ENCODE measurements at regions not wholly inside any gene's neighbourhood (a gene's known extent, or its start where the extent isn't known, plus 50 kb on each side); places are given as distances from the start of the nearest gene placed in this dataset.
"Not testable (repeated sequence)": the region's sequence is repeated elsewhere in the genome, so short reads cannot be mapped to it uniquely, and the experiment has no call there.

DNA sequence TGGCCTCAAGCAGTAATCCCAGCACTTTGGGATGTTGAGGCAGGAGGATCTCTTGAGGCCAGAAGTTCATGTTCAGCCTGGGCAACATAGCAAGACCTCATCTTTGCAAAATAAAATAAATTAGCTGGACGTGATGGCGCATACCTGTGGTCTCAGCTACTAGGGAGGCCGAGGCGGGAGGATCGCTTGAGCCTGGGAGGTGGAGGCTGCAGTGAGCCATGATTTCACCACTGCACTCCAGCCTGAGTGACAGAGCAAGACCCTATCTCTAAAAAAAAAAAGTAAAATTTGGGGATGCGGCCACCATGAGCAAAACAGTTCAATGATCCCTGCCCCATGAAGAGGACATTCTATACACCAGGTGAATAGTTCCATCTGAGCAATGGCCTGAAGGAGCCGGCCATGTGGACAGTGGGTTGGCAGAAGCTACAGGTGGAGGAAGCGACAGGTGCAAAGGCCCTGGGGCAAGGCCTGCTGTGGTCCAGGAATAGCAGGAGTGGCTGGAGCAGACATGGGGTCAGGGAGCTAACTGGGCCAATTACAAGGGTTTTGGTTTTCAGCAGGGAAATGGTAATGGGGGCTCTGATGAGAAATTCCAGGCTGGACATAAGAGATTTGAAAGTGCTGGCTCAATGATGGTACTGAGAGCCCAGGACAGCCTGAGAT, 94.2 kb downstream of the CRLF3 start:
- peak; percentile 45 for TF ChIP-seq RBM25 (IDR thresholded peaks at IDR 0.05; ENCODE audit: low read depth, low read length, severe bottlenecking)
- TF ChIP-seq BCOR (IDR thresholded peaks at IDR 0.05) = peak; percentile 33; the same call in 1 of the 2 replicates
- Histone ChIP-seq H3K79me2 (ENCODE audit: control insufficient read depth, insufficient read depth, low read length) (peaks cover 79% of the 10 kb centered on the region), H3K9ac (ENCODE audit: insufficient read depth in 1 of 2, low read depth in 2 of 2, low read length in 2 of 2) (peak overlapping the region; percentile 74 to 86), H3K4me1 (replicated peaks in 1 of 2; ENCODE audit: control insufficient read depth in 2 of 2, insufficient read depth in 2 of 2, low read length in 2 of 2) (peaks cover 8 to 25% of the 10 kb centered on the region in 2 experiments), H3K27ac (ENCODE audit: extremely low read depth, low read depth, low read length) (peak overlapping the region; percentile 90; the same call in 2 of the 3 replicates), H3K4me2 (ENCODE audit: insufficient read depth, low read length) (0 out of 2 replicates have a peak overlapping the region, but pooled peaks have one; percentile 61)
- ATAC-seq; H4K20me1 ChIP-seq (replicated peaks; ENCODE audit: control insufficient read depth, insufficient read depth, low read length); BruUV-seq (replicated peaks); H3K9me1 ChIP-seq (ENCODE audit: control insufficient read depth, insufficient read depth, low read length); POLR2A ChIA-PET; H3K4me3 ChIP-seq; H3K27me3 ChIP-seq (ENCODE audit: control insufficient read depth in 2 of 2, insufficient read depth in 2 of 2, low read length in 2 of 2); H3K9me3 ChIP-seq (replicated peaks; ENCODE audit: control insufficient read depth, insufficient read depth, low read depth, low read length); CTCF ChIA-PET (ENCODE audit: low intra/inter-chr PET ratio); H3K36me3 ChIP-seq (ENCODE audit: control insufficient read depth, insufficient read depth, low read length); DNase-seq (ENCODE audit: extremely low read depth in 1 of 4, low spot score in 3 of 4); FAIRE-seq; H2AFZ ChIP-seq (ENCODE audit: low read depth, low read length): not testable (repeated sequence)
- in situ Hi-C loops (cut with MboI) (loop anchor here (5.0 kb wide), 1 partner anchor 1207 kb away; the partner anchor contains the start of gene SUZ12), intact Hi-C loops (cut with micrococcal nuclease) (loop anchor here (10.0 kb wide), 1 partner anchor 94 kb away; the partner anchor contains the start of gene CRLF3)
- WGBS (ENCODE audit: insufficient coverage, low coverage, missing lambda C conversion rate) = 93% methylated on average over 8 of the region's 8 CpGs

DNA sequence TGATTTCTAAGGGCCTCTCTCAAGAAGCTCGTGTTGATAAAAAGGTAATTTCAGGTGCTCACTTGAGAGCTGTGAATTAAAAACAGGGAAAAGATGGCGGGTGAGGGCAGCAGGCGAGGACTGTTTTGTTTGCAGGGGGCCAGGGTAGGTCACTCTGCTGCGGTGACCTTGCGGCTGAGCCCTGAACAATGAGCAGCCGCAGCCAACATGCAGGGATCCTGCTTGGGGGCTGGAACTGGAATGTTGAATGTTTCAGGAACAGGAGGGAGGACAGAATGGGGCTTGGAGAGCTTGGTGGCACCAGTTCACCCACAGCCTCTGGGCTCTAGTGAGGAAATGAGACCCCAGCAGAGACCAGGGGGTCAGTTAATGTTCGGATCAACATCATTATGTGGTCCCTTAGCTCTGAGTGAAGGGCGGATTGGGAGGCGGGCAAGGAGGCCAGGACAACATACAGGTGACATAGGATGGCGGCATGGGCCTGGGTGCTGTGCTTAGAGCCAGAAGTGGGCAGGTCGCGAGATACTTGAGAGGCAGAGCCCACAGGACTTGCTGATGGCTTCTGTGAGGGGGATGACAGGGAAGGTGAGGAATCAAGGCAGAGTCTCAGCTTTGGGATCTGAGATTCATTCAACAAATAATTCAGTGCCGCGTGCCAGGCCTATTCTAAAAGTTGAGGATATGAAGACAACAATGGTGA, 94.9 kb downstream of the CRLF3 start:
- WGBS (ENCODE audit: insufficient coverage, low coverage, missing lambda C conversion rate) = 90% methylated on average over 14 of the region's 14 CpGs
- H3K9ac ChIP-seq (ENCODE audit: insufficient read depth in 1 of 2, low read depth in 2 of 2, low read length in 2 of 2); DNase-seq (ENCODE audit: extremely low read depth in 1 of 4, low spot score in 3 of 4); H3K36me3 ChIP-seq (ENCODE audit: control insufficient read depth, insufficient read depth, low read length); H3K9me1 ChIP-seq (ENCODE audit: control insufficient read depth, insufficient read depth, low read length); H4K20me1 ChIP-seq (replicated peaks; ENCODE audit: control insufficient read depth, insufficient read depth, low read length); H3K27me3 ChIP-seq (ENCODE audit: control insufficient read depth in 2 of 2, insufficient read depth in 2 of 2, low read length in 2 of 2); FAIRE-seq; H3K4me3 ChIP-seq; H2AFZ ChIP-seq (ENCODE audit: low read depth, low read length); ATAC-seq; H3K4me2 ChIP-seq (ENCODE audit: insufficient read depth, low read length); CTCF ChIA-PET (ENCODE audit: low intra/inter-chr PET ratio); H3K9me3 ChIP-seq (replicated peaks; ENCODE audit: control insufficient read depth, insufficient read depth, low read depth, low read length); BruUV-seq (replicated peaks): not testable (repeated sequence)
- POLR2A ChIA-PET = interaction anchor here (0.6 kb wide), 1 partner anchor 143 kb away, joined by 3 read pairs; no protein-coding TSS in a partner anchor
- intact Hi-C loops (cut with micrococcal nuclease) (loop anchor here (10.0 kb wide), 1 partner anchor 95 kb away; the partner anchor contains the start of gene CRLF3), in situ Hi-C loops (cut with MboI) (loop anchor here (5.0 kb wide), 1 partner anchor 1208 kb away; the partner anchor contains the start of gene SUZ12)
- Histone ChIP-seq H3K27ac (ENCODE audit: extremely low read depth, low read depth, low read length) (peak overlapping the region; percentile 86; the same call in 1 of the 3 replicates), H3K4me1 (replicated peaks in 1 of 2; ENCODE audit: control insufficient read depth in 2 of 2, insufficient read depth in 2 of 2, low read length in 2 of 2) (peaks cover 8 to 25% of the 10 kb centered on the region in 2 experiments), H3K79me2 (ENCODE audit: control insufficient read depth, insufficient read depth, low read length) (peaks cover 75% of the 10 kb centered on the region)

DNA sequence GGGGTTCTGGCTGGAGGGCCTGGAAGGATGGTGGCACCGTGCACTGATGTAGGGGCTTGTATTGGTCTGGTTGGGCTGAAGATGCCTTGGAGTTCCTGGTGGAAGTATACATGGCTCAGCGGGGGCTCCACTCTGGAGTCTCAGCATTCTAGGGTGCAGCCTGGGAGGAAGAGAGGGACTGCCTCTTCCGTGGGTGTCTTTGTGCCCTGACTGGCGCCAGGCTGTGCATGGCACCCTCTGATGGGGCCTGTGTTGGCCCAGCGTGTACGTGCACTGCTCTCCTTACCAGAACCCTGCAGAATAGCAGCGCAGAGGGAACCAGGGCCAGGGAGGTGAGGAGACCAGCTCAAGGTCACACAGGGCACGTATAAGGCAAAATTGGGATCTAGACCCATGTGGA, 97.0 kb downstream of the CRLF3 start:
- H3K4me2 ChIP-seq (ENCODE audit: insufficient read depth, low read length); H3K36me3 ChIP-seq (ENCODE audit: control insufficient read depth, insufficient read depth, low read length); POLR2A ChIA-PET; ATAC-seq; DNase-seq (ENCODE audit: extremely low read depth in 1 of 4, low spot score in 3 of 4); CTCF ChIA-PET (ENCODE audit: low intra/inter-chr PET ratio); H3K27me3 ChIP-seq (ENCODE audit: control insufficient read depth in 2 of 2, insufficient read depth in 2 of 2, low read length in 2 of 2); H3K9me1 ChIP-seq (ENCODE audit: control insufficient read depth, insufficient read depth, low read length); H3K4me3 ChIP-seq; FAIRE-seq; in situ Hi-C loops (cut with MboI); H3K9me3 ChIP-seq (replicated peaks; ENCODE audit: control insufficient read depth, insufficient read depth, low read depth, low read length); intact Hi-C loops (cut with micrococcal nuclease); BruUV-seq (replicated peaks); H4K20me1 ChIP-seq (replicated peaks; ENCODE audit: control insufficient read depth, insufficient read depth, low read length); H2AFZ ChIP-seq (ENCODE audit: low read depth, low read length): not testable (repeated sequence)
- Histone ChIP-seq H3K9ac (ENCODE audit: insufficient read depth in 1 of 2, low read depth in 2 of 2, low read length in 2 of 2) (peak overlapping the region in 1 of 2 experiments; percentile 68; a peak in 2 of 4 replicates), H3K27ac (ENCODE audit: extremely low read depth, low read depth, low read length) (peak overlapping the region; percentile 86; the same call in 1 of the 3 replicates), H3K4me1 (replicated peaks in 1 of 2; ENCODE audit: control insufficient read depth in 2 of 2, insufficient read depth in 2 of 2, low read length in 2 of 2) (peaks cover 8 to 26% of the 10 kb centered on the region in 2 experiments), H3K79me2 (ENCODE audit: control insufficient read depth, insufficient read depth, low read length) (peaks cover 55% of the 10 kb centered on the region)
- 82% methylated on average over 8 of the region's 8 CpGs for WGBS (ENCODE audit: insufficient coverage, low coverage, missing lambda C conversion rate)
